Mucosa of stomach (tissue), 1 donor: ENCODE measurements at regions not wholly inside any gene's neighbourhood (a gene's known extent, or its start where the extent isn't known, plus 50 kb on each side); places are given as distances from the start of the nearest gene placed in this dataset.

ENCODE experiments used
- H3K27me3 ChIP-seq: one replicate; pipeline ENCODE4 v1.7.0; 2013; ENCODE audit warnings: mild to moderate bottlenecking, low read length; ENCODE audit not compliant: control insufficient read depth, insufficient read depth
- H3K36me3 ChIP-seq: one replicate; pipeline ENCODE4 v1.7.0; 2013; ENCODE audit warnings: low read length; ENCODE audit not compliant: control insufficient read depth, insufficient read depth
- H3K4me1 ChIP-seq: one replicate; pipeline ENCODE4 v1.7.0; 2013; ENCODE audit warnings: mild to moderate bottlenecking, low read length; ENCODE audit not compliant: control insufficient read depth, insufficient read depth
- H3K4me3 ChIP-seq: one replicate; pipeline ENCODE4 v1.7.0; 2013; ENCODE audit warnings: low read length
- H3K9ac ChIP-seq: one replicate; pipeline ENCODE4 v1.7.0; 2013; ENCODE audit warnings: mild to moderate bottlenecking, low read length, moderate library complexity
- H3K9me3 ChIP-seq: one replicate; pipeline ENCODE4 v1.7.0; 2013; ENCODE audit warnings: mild to moderate bottlenecking, low read length, moderate library complexity; ENCODE audit not compliant: control insufficient read depth
- donor health status: Pancreatic carcinoma.

GRCh38 chr18:39564716-39565115 lies 1999.1 kb upstream of the CELF4 start:
- H3K4me3 ChIP-seq: no peak overlapping the region
- peaks cover 3% of the 10 kb centered on the region for H3K4me1 ChIP-seq
- no peaks in the 10 kb centered on the region for H3K27me3 ChIP-seq
- H3K36me3 ChIP-seq: no peaks in the 10 kb centered on the region
- no peak overlapping the region for H3K9ac ChIP-seq
- no peaks in the 10 kb centered on the region for H3K9me3 ChIP-seq

GRCh38 chr18:39561126-39561525 lies 1995.5 kb upstream of the CELF4 start:
- no peak overlapping the region for H3K9ac ChIP-seq
- no peaks in the 10 kb centered on the region for H3K9me3 ChIP-seq
- H3K4me1 ChIP-seq: peaks cover 3% of the 10 kb centered on the region
- no peaks in the 10 kb centered on the region for H3K27me3 ChIP-seq
- H3K36me3 ChIP-seq: no peaks in the 10 kb centered on the region
- no peak overlapping the region for H3K4me3 ChIP-seq

- Histone ChIP-seq H3K36me3 (no peaks in the 10 kb centered on the region), H3K4me3 (no peak overlapping the region), H3K4me1 (peaks cover 3% of the 10 kb centered on the region), H3K9ac (no peak overlapping the region), H3K9me3 (no peaks in the 10 kb centered on the region), H3K27me3 (no peaks in the 10 kb centered on the region)
Measured at GRCh38 chr18:39558658-39559057, 1993.1 kb upstream of the CELF4 start.

GRCh38 chr18:39555496-39555895 lies 1989.9 kb upstream of the CELF4 start:
- H3K27me3 ChIP-seq: no peaks in the 10 kb centered on the region
- H3K36me3 ChIP-seq: no peaks in the 10 kb centered on the region
- no peak overlapping the region for H3K9ac ChIP-seq
- no peaks in the 10 kb centered on the region for H3K4me1 ChIP-seq
- no peaks in the 10 kb centered on the region for H3K9me3 ChIP-seq
- no peak overlapping the region for H3K4me3 ChIP-seq

- H3K27me3 ChIP-seq: no peaks in the 10 kb centered on the region
- no peaks in the 10 kb centered on the region for H3K4me1 ChIP-seq
- H3K9me3 ChIP-seq: no peaks in the 10 kb centered on the region
- no peaks in the 10 kb centered on the region for H3K36me3 ChIP-seq
- H3K9ac ChIP-seq: no peak overlapping the region
- H3K4me3 ChIP-seq: no peak overlapping the region
Measured at GRCh38 chr18:39550701-39551100, 1985.1 kb upstream of the CELF4 start.

- Histone ChIP-seq H3K4me1 (no peaks in the 10 kb centered on the region), H3K36me3 (no peaks in the 10 kb centered on the region), H3K27me3 (no peaks in the 10 kb centered on the region), H3K9ac (no peak overlapping the region), H3K9me3 (no peaks in the 10 kb centered on the region), H3K4me3 (no peak overlapping the region)
Measured at GRCh38 chr18:39549144-39549543, 1983.5 kb upstream of the CELF4 start.

GRCh38 chr18:39531659-39532058 lies 1966.1 kb upstream of the CELF4 start:
- Histone ChIP-seq H3K4me3 (no peak overlapping the region), H3K9ac (no peak overlapping the region), H3K36me3 (no peaks in the 10 kb centered on the region), H3K27me3 (no peaks in the 10 kb centered on the region), H3K4me1 (no peaks in the 10 kb centered on the region), H3K9me3 (no peaks in the 10 kb centered on the region)

- Histone ChIP-seq H3K27me3 (no peaks in the 10 kb centered on the region), H3K9me3 (no peaks in the 10 kb centered on the region), H3K4me3 (no peak overlapping the region), H3K9ac (no peak overlapping the region), H3K4me1 (no peaks in the 10 kb centered on the region), H3K36me3 (no peaks in the 10 kb centered on the region)
Measured at GRCh38 chr18:39529358-39529757, 1963.8 kb upstream of the CELF4 start.

- H3K4me1 ChIP-seq: no peaks in the 10 kb centered on the region
- no peak overlapping the region for H3K9ac ChIP-seq
- H3K36me3 ChIP-seq: no peaks in the 10 kb centered on the region
- H3K9me3 ChIP-seq: no peaks in the 10 kb centered on the region
- H3K4me3 ChIP-seq: no peak overlapping the region
- H3K27me3 ChIP-seq: no peaks in the 10 kb centered on the region
Measured at GRCh38 chr18:39527465-39527864, 1961.9 kb upstream of the CELF4 start.

- H3K36me3 ChIP-seq: no peaks in the 10 kb centered on the region
- no peaks in the 10 kb centered on the region for H3K27me3 ChIP-seq
- no peaks in the 10 kb centered on the region for H3K9me3 ChIP-seq
- H3K4me3 ChIP-seq: no peak overlapping the region
- no peaks in the 10 kb centered on the region for H3K4me1 ChIP-seq
- H3K9ac ChIP-seq: no peak overlapping the region
Measured at GRCh38 chr18:39524370-39524769, 1958.8 kb upstream of the CELF4 start.

- Histone ChIP-seq H3K27me3 (no peaks in the 10 kb centered on the region), H3K36me3 (no peaks in the 10 kb centered on the region), H3K4me3 (no peak overlapping the region), H3K4me1 (no peaks in the 10 kb centered on the region), H3K9ac (no peak overlapping the region), H3K9me3 (no peaks in the 10 kb centered on the region)
Measured at GRCh38 chr18:39523281-39523680, 1957.7 kb upstream of the CELF4 start.

- Histone ChIP-seq H3K27me3 (no peaks in the 10 kb centered on the region), H3K4me1 (no peaks in the 10 kb centered on the region), H3K36me3 (no peaks in the 10 kb centered on the region), H3K4me3 (no peak overlapping the region), H3K9me3 (no peaks in the 10 kb centered on the region), H3K9ac (no peak overlapping the region)
Measured at GRCh38 chr18:39521164-39521563, 1955.6 kb upstream of the CELF4 start.

- no peak overlapping the region for H3K9ac ChIP-seq
Measured at GRCh38 chr18:39519741-39520140, 1954.1 kb upstream of the CELF4 start.

More at GRCh38 chr18:39519741-39520140, 1954.1 kb upstream of the CELF4 start:
- no peaks in the 10 kb centered on the region for H3K4me1 ChIP-seq
- H3K9me3 ChIP-seq: no peaks in the 10 kb centered on the region
- H3K36me3 ChIP-seq: no peaks in the 10 kb centered on the region
- H3K4me3 ChIP-seq: no peak overlapping the region
- H3K27me3 ChIP-seq: no peaks in the 10 kb centered on the region
